GM23248 (cell line): ENCODE measurements at regions not wholly inside any gene's neighbourhood (a gene's known extent, or its start where the extent isn't known, plus 50 kb on each side); places are given as distances from the start of the nearest gene placed in this dataset.

Experiments used
- EZH2 ChIP-seq: fragments of 200-600 bp; sonication (generic); IDR thresholded peaks from 2 replicates; pipeline ENCODE4 v1.6.1; 2018; ENCODE audit warnings: antibody characterized with exemption, mild to moderate bottlenecking; ENCODE audit not compliant: insufficient read depth, poor library complexity, severe bottlenecking
- EZH2phosphoT487 ChIP-seq: fragments of 200-600 bp; sonication (generic); IDR thresholded peaks from 2 replicates; pipeline ENCODE4 v1.6.1; 2018; ENCODE audit warnings: antibody characterized with exemption, moderate library complexity, mild to moderate bottlenecking, low read depth; ENCODE audit not compliant: insufficient read depth

DNA sequence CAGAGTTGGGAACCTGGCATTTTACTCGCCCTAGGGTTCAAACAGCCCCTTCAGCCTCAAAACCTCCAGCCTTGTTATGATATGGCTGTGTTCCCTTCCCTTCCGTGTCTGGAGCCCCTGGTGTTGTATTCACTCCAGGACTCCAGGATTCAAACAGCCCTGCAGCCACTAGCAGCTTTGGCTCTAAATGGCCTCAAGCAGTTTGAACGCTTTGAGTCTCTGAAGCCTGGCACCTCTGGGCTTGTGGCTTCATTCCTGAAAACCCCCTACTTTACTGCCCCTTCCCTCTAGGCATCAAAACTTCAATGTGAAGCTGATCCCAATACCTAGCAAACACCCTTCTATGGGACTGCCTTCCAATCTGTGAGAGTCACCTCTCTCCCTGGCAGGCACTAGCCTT is 67.9 kb upstream of the RMST start:
- TF ChIP-seq EZH2 (no peak), EZH2phosphoT487 (no peak)
